GM12873 (cell line): ENCODE measurements at regions not wholly inside any gene's neighbourhood (a gene's known extent, or its start where the extent isn't known, plus 50 kb on each side); places are given as distances from the start of the nearest gene placed in this dataset.

ENCODE experiments used
- TF ChIP-seq, protein P1 (sequence below): IDR thresholded peaks from 2 replicates; pipeline ENCODE4 v1.5.1; 2012; ENCODE audit warnings: low read depth, mild to moderate bottlenecking, moderate library complexity, low read length, control low read depth; ENCODE audit not compliant: insufficient read depth; ENCODE audit errors: missing control alignments

DNA sequence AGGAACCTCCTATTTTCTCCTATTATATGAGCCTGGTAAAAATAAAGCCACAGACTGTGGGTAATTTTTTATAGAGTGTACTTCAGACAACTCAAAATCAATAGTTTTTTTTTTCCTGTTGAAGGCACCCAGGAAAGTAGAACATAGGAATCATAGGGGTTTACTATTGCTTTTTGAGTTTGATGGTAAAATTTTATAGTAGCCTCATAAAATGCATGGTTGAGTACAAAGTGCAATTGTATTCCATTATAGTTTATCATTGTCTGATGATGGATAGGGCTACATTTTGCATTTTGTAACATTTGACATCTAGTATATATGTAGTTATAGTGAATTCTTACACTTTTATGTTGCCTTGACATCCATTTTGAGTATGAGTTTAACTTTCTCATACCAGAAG lies 455.0 kb downstream of the STIM2 start:
- TF ChIP-seq, protein P1, sequence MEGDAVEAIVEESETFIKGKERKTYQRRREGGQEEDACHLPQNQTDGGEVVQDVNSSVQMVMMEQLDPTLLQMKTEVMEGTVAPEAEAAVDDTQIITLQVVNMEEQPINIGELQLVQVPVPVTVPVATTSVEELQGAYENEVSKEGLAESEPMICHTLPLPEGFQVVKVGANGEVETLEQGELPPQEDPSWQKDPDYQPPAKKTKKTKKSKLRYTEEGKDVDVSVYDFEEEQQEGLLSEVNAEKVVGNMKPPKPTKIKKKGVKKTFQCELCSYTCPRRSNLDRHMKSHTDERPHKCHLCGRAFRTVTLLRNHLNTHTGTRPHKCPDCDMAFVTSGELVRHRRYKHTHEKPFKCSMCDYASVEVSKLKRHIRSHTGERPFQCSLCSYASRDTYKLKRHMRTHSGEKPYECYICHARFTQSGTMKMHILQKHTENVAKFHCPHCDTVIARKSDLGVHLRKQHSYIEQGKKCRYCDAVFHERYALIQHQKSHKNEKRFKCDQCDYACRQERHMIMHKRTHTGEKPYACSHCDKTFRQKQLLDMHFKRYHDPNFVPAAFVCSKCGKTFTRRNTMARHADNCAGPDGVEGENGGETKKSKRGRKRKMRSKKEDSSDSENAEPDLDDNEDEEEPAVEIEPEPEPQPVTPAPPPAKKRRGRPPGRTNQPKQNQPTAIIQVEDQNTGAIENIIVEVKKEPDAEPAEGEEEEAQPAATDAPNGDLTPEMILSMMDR: no peak

DNA sequence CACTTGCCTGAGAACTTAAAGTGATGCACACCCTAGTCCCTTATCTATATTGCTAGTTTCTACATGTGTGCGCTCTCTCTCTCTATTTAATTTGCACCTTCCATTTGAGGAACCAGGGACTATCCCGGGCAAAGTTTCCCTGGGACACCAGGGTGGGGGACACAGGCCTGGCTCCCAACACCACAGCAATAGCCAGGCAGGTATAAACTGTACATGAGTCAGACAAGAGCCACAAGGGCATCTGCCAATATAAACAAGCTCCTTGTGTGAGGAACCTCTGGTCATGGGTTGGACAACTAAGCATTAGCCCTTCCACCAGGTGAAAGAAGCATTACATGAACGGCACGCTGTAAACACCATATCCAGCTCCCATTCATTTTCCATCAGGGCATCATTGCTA lies 455.5 kb downstream of the STIM2 start:
- TF ChIP-seq, protein P1: no peak

GRCh38 chr4:27318740-27319139 lies 458.1 kb downstream of the STIM2 start:
- TF ChIP-seq, protein P1: peak; percentile 63

DNA sequence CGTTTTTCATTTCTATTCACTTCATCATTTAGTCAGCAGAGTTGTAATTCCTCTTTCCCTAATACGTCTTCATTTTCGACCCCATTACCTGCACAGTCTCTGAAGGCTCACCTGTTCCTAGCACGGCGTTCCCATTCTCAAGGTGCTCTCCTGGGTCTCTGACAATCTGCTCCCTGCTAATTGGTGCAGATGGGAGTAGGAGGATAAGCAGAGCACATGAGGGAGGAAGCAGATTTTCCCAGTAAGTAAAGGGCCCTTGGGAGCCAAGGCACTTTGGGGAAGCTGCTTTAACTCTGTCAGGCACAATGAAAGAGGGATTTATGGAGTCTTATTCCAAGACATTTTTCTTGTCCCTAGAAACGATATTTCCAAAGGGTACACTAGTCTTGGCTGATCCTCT lies 466.4 kb downstream of the STIM2 start:
- TF ChIP-seq, protein P1: no peak

- TF ChIP-seq, protein P1: no peak
Measured at GRCh38 chr4:27327421-27328181, 467.0 kb downstream of the STIM2 start.

DNA sequence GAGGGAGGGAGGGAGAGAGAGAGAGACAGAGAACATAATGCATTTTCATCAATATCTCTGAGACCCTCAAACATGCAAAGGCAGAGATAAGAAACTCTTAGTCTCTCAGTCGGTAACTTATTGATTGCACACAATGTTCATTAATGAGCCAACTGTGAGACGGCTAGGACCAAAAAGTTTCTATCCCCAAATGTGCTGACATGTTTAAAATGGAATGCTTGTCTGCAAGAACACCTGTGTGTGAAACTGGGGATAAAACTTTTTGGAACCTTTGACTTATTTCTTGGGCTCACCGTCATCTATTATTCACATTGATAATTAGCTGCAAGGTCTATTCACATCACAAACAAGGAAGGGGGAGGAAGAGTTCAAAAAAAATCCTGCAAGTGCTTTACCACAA lies 477.9 kb downstream of the STIM2 start:
- TF ChIP-seq, protein P1: no peak

DNA sequence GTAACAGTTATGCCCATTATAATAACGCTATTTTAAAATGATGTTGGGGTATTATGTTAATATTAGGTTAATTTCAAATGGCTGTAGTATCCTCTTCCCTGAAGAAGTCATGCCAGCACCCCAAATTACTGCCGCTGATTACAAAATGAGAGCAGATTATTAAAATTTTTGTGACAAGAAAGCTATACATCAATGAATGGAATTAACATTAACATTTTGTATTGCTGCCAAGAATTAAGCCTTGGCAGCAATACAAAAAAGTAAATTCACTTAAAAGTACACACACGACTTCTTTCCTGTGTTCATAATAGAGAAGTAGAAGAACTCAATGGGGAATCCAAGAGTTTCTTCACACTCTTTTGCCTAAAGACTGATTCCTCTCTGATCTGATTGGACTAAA lies 482.8 kb downstream of the STIM2 start:
- TF ChIP-seq, protein P1: no peak

DNA sequence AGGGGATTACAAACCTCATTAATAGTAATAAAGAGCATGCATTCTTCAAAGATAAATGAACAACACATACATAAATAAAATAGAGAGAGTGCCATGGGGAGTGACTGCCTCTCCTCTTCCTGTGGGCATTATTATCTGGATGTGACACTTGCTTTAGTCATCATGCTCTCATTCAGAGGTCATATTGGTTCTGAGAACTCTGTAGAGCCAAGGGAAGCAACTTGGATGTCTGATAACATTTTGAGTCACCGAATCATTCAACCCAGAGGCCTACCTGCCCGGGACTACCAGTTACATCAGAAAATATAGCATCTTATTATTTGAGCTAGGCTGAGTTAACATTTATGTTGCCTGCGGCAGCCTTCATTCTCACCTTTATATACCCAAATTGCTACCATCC lies 489.5 kb downstream of the STIM2 start:
- TF ChIP-seq, protein P1: no peak
